GM10266 (cell line): ENCODE measurements at regions not wholly inside any gene's neighbourhood (a gene's known extent, or its start where the extent isn't known, plus 50 kb on each side); places are given as distances from the start of the nearest gene placed in this dataset.
A peak's percentile ranks its signal among the peaks of the same experiment; 100 is the strongest.
"Not testable (repeated sequence)": the region's sequence is repeated elsewhere in the genome, so short reads cannot be mapped to it uniquely, and the experiment has no call there.

Experiments used
- DNase-seq: peaks from one replicate; pipeline ENCODE4 v3.0.0; 2012; ENCODE audit errors: extremely low spot score
- TF ChIP-seq, protein P1 (sequence below): IDR thresholded peaks from 2 replicates; pipeline ENCODE4 v1.5.1; 2012; ENCODE audit warnings: mild to moderate bottlenecking, low read depth; ENCODE audit not compliant: control insufficient read depth, insufficient read depth; ENCODE audit errors: missing control alignments

DNA sequence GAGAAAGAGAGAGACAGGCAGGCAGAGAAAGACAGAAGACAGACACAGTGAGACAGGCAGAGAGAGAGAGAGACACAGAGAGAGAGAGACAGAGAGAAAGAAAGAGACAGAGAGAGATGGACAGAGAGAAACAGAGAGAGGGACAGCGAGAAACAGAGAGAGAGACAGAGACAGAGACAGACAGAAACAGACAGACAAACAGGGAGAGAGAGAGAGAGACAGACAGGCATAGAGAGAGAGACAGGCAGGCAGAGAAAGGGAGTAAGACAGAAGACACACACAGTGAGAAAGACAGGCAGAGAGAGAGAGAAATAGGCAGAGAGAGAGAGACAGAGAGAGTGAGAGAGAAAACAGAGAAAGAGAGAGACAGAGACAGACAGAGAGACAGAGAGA lies 105.3 kb upstream of the ANKRD30BL start:
- DNase-seq: no peak
- TF ChIP-seq, protein P1, sequence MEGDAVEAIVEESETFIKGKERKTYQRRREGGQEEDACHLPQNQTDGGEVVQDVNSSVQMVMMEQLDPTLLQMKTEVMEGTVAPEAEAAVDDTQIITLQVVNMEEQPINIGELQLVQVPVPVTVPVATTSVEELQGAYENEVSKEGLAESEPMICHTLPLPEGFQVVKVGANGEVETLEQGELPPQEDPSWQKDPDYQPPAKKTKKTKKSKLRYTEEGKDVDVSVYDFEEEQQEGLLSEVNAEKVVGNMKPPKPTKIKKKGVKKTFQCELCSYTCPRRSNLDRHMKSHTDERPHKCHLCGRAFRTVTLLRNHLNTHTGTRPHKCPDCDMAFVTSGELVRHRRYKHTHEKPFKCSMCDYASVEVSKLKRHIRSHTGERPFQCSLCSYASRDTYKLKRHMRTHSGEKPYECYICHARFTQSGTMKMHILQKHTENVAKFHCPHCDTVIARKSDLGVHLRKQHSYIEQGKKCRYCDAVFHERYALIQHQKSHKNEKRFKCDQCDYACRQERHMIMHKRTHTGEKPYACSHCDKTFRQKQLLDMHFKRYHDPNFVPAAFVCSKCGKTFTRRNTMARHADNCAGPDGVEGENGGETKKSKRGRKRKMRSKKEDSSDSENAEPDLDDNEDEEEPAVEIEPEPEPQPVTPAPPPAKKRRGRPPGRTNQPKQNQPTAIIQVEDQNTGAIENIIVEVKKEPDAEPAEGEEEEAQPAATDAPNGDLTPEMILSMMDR: no peak

DNA sequence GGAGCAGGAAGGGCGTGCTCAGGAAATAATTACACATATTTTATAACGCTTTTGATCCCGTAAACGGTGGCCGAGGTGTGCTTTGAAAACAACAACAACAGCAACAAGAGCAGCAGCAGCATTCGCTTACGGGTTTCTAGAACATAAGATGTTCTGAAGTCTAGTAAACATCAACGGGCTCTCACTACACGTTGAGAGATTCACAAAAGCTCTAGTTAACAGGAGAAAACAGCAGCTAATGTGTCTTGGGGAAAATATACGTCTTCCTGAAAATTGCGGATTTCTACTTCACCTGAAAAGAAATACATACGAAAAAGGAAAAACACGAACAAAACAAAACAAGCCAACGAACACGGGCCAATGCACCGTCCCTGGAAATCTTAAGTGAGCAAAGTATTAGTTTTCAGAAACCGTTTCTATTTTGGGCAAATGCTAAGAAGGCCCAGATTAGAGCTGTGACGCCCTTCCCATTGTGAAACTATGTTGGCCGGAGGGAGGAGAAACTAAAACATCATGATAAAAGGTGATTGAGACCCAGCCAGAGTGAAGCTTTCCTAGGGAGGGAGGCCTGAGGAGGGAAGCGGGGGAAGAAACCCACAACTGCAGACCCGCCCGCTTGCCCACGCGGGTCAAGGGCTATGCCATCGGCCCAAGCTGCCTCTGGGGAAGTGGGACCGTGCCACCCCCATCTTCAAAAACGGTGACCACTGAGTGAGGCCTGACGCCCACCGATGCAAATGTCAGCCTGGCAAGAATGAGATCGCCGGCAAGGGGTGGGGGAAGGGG lies 105.9 kb upstream of the ANKRD30BL start:
- not testable (repeated sequence) for DNase-seq

DNA sequence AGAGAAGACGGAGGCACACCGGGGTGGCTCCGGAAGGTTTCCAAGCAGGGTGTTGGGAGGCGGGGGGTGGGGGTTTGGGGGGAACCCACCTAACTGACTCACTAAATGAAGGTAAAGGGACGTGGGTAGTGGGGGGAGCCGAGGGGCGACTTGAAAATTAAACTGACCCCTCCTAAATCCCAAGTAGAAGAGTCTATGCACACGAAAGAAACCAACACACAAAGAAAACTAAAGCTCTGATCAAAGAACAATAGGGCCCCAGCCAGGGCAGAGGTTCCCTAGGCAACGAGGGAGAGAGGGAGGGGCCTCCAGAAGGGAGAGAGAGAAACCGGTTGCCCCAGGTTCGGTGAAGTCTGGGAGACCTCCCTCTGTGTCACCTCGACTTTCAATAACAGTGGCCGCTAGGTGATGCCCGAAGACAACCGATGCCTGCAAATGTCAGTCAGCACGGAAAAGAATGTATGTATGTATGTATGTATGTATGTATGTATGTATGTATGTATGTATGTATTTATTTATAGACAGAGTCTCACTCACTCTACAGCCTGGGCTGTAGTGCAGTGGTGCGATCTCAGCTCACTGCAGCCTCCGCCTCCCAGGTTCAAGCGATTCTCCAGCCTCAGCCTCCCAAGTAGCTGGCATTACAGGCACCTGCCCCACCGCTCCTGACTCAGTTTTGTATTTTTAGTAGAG lies 106.7 kb upstream of the ANKRD30BL start:
- DNase-seq: not testable (repeated sequence)
- TF ChIP-seq, protein P1: peak; percentile 54

DNA sequence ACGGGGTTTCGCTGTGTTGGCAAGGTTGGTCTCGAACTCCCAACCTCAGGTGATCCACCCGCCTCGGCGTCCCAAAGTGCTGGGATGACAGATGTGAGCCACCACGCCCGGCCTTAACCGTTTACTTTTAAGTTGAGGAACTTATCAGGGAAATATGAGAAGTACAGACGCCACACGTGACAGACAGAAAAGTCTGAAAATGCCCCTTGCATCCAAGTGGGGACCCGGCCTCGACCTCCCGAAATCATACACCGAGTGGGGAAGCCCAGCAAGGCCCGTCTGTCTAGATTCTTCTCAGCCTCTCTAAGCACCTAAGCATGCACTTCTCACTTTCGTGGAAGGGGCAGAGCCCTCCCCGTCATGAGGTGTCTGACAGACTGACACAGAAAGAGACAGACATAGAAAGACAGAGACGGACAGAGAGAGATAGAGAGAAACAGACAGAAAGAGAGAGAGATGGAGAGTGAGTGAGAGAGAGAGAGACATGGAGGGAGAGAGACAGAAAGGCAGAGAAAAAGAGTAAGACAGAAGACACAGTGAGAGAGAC lies 107.3 kb upstream of the ANKRD30BL start:
- TF ChIP-seq, protein P1: no peak
- DNase-seq: no peak

DNA sequence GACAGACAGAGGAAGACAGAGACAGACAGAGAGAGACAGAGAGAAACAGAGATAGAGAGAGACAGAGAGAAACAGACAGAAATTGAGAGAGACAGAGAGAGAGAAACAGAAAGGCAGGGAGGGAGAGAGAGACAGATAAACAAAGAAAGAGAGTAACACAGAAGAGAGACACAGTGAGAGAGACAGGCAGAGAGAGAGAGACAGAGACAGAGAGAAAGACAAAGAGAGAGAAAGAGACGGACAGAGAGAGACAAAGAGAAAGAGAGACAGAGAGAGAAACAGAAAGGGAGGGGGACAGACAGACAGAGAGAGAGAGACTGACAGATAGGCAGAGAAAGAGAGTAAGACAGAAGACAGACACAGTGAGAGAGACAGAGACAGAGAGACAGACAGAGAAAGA lies 108.5 kb upstream of the ANKRD30BL start:
- DNase-seq: no peak
- TF ChIP-seq, protein P1: no peak

DNA sequence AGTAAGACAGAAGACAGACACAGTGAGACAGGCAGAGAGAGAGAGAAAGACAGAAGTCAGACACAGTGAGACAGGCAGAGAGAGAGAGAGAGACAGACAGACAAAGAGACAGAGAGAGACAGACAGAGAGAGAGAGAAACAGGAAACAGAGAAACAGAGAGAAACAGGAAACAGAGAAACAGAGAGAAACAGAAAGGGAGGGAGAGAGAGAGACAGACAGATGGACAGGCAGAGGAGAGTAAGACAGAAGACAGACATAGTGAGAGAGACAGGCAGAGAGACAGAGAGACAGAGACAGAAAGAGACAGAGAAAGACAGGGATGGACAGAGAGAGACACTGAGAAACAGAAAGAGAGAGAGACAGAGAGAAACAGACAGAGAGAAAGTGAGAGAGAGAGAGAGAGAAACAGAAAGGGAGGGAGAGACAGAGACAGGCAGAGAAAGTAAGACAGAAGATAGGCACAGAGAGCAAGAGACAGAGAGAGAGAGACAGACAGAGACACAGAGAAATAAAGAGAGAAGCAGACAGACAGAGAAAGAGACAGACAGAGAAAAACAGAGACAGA lies 109.3 kb upstream of the ANKRD30BL start:
- no peak for DNase-seq
- TF ChIP-seq, protein P1: no peak

DNA sequence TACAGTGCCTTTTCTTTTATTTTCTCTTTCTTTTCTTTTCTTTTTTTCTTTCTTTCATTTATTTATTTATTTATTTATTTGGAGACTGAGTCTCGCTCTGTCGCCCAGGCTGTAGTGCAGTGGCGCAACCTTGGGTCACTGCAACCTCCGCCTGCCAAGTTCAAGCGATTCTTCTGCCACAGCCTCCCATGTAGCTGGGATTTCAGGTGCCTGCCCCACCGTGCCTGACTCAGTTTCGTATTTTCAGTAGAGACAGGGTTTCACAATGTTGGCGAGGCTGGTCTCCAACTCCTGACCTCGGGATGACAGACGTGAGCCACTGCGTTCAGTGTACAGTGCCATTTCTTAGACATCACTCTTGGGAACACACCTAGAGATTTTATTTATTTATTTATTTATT lies 110.0 kb upstream of the ANKRD30BL start:
- not testable (repeated sequence) for DNase-seq

DNA sequence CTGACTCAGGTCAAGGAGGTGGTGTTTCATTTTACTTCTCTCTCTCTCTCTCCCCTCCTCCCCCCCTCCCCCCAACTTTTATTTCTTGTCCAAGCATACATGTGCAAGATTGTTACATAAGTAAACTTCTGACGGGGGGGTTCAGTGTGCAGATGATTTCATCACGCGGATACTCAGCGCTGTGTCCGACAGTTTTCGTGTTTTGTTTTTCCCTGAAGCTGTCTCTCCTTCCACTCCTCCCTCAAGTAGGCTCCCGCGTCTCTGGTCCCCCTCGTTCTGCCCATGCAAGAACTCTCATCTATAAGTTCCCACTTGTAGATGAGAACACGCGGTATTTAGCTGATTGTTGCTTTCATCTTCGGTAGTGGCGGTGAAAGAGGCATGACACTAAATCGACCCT lies 111.0 kb upstream of the ANKRD30BL start:
- TF ChIP-seq, protein P1: no peak
- DNase-seq: no peak

DNA sequence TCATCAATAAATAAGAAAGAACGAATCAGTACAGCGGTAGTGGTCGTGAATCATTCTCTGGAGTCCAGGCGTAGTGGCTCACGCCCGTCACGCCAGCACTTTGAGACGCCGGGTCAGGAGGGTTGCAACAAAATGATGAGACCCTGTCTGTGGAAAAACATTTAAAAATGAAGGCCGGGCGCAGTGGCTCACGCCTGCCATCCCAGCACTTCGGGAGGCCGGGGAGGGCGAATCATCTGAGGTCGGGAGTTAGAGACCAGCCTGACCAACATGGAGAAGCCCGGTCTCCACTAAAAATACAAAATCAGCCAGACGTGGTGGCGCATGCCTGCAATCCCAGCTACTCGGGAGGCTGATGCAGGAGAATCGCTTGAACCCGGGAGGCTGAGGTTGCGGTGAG lies 111.8 kb upstream of the ANKRD30BL start:
- not testable (repeated sequence) for DNase-seq
